ENCODE measurements at regions not wholly inside any gene's neighbourhood (a gene's known extent, or its start where the extent isn't known, plus 50 kb on each side); places are given as distances from the start of the nearest gene placed in this dataset.

GRCh38 chr10:59016043-59016442 lies 160.4 kb upstream of the PHYHIPL start:
- TF ChIP-seq POLR2AphosphoS5 (IDR thresholded peaks at IDR 0.05; ENCODE audit: low read depth) (no peak), CREB1 (CRISPR knock-in tag; IDR thresholded peaks at IDR 0.05; ENCODE audit: low read depth) (no peak), ETS1 (IDR thresholded peaks at IDR 0.05) (no peak), ZNF114 (CRISPR knock-in tag; IDR thresholded peaks at IDR 0.05) (no peak), ZNF331 (CRISPR knock-in tag; IDR thresholded peaks at IDR 0.05; ENCODE audit: low read depth) (no peak), EZH2phosphoT487 (IDR thresholded peaks at IDR 0.05; ENCODE audit: unreplicated experiment) (no peak), REST (IDR thresholded peaks at IDR 0.05; ENCODE audit: unreplicated experiment) (no peak), EZH2 (IDR thresholded peaks at IDR 0.05; ENCODE audit: low read depth, unreplicated experiment) (no peak), JUNB (IDR thresholded peaks at IDR 0.05; ENCODE audit: unreplicated experiment) (no peak), STAT1 (IDR thresholded peaks at IDR 0.05; ENCODE audit: unreplicated experiment) (no peak), NANOG (IDR thresholded peaks at IDR 0.05; ENCODE audit: borderline replicate concordance) (no peak)
- TF ChIP-seq, protein P1, sequence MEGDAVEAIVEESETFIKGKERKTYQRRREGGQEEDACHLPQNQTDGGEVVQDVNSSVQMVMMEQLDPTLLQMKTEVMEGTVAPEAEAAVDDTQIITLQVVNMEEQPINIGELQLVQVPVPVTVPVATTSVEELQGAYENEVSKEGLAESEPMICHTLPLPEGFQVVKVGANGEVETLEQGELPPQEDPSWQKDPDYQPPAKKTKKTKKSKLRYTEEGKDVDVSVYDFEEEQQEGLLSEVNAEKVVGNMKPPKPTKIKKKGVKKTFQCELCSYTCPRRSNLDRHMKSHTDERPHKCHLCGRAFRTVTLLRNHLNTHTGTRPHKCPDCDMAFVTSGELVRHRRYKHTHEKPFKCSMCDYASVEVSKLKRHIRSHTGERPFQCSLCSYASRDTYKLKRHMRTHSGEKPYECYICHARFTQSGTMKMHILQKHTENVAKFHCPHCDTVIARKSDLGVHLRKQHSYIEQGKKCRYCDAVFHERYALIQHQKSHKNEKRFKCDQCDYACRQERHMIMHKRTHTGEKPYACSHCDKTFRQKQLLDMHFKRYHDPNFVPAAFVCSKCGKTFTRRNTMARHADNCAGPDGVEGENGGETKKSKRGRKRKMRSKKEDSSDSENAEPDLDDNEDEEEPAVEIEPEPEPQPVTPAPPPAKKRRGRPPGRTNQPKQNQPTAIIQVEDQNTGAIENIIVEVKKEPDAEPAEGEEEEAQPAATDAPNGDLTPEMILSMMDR (conservative IDR thresholded peaks at IDR 0.05; ENCODE audit: low read depth in 2 of 2), result no peak

Data from GM23338 (cell line).